K562 (cell line): ENCODE measurements at regions not wholly inside any gene's neighbourhood (a gene's known extent, or its start where the extent isn't known, plus 50 kb on each side); places are given as distances from the start of the nearest gene placed in this dataset.

Experiments used
- FOS ChIP-seq: IDR thresholded peaks from 3 replicates; pipeline ENCODE4 v1.6.1; 2011; ENCODE audit not compliant: insufficient read length; ENCODE audit errors: extremely low read depth
- NCOA6 ChIP-seq: fragments of 450-650 bp; IDR thresholded peaks from 2 replicates; pipeline ENCODE4 v1.6.1; 2017; ENCODE audit warnings: mild to moderate bottlenecking
- POLR2G ChIP-seq: fragments of 200-400 bp; formaldehyde crosslinking; IDR thresholded peaks from 2 replicates; pipeline ENCODE4 v1.6.1; 2017; ENCODE audit warnings: low read depth, mild to moderate bottlenecking, antibody characterized with exemption, low read length, moderate library complexity
- TF ChIP-seq, protein P1 (sequence below), 2 experiments: IDR thresholded peaks; 2 replicates each; pipeline ENCODE4 v1.6.1; 2011; ENCODE audit warnings: borderline replicate concordance in 1 of 2, control low read depth in 1 of 2, low read depth in 1 of 2, low read length in 1 of 2, mild to moderate bottlenecking in 1 of 2, mixed read lengths in 1 of 2, moderate library complexity in 1 of 2; ENCODE audit not compliant: insufficient read depth in 1 of 2, insufficient read length in 1 of 2, poor library complexity in 1 of 2, severe bottlenecking in 1 of 2; ENCODE audit errors: extremely low read depth in 1 of 2
- TF ChIP-seq, protein P2 (sequence below): fragments of 250-450 bp; sonication (Bioruptor Pico); IDR thresholded peaks from 2 replicates; pipeline ENCODE4 v1.4.0; 2020
- TF ChIP-seq, protein P3 (sequence below): fragments of 450-650 bp; IDR thresholded peaks from 2 replicates; pipeline ENCODE4 v1.6.1; 2017; ENCODE audit warnings: antibody characterized with exemption, mild to moderate bottlenecking
- TF ChIP-seq, protein P4 (sequence below), 2 experiments: fragments of 450-650 bp in 1 of 2; sonication (generic) in 1 of 2; formaldehyde crosslinking in 1 of 2; IDR thresholded peaks; 2 replicates each; pipeline versions ENCODE4 v1.7.1 to v1.9.0; 2016 to 2022; ENCODE audit warnings: inconsistent platforms in 1 of 2, mild to moderate bottlenecking in 1 of 2, missing genetic modification reagents in 1 of 2

DNA sequence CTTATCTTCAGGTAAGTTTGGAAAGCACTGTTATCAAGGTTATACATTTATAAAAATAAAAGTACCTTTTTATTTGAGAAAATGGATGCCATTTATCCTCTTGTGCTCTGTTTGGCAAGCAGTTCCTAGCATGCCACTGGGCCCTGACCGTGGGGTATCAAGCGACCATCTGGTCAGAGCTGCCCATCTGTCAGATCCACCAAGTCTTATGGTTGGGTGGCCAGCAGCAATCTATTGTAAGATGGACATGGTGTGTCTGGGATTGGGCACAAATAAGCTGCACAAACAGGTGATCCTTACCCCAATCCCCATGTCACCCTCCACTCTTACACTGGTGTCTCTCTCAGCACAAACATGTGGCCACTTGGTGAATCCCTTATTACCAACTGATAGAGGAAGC is 178.5 kb downstream of the DLEU7 start (continued):
- TF ChIP-seq, protein P1, sequence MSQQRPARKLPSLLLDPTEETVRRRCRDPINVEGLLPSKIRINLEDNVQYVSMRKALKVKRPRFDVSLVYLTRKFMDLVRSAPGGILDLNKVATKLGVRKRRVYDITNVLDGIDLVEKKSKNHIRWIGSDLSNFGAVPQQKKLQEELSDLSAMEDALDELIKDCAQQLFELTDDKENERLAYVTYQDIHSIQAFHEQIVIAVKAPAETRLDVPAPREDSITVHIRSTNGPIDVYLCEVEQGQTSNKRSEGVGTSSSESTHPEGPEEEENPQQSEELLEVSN (IDR thresholded peaks at IDR 0.05; ENCODE audit: borderline replicate concordance in 1 of 2, extremely low read depth in 1 of 2, insufficient read depth in 1 of 2, insufficient read length in 1 of 2, low read depth in 1 of 2, low read length in 1 of 2, poor library complexity in 1 of 2, severe bottlenecking in 1 of 2) = no peak
- no peak for TF ChIP-seq FOS
- TF ChIP-seq, protein P2, sequence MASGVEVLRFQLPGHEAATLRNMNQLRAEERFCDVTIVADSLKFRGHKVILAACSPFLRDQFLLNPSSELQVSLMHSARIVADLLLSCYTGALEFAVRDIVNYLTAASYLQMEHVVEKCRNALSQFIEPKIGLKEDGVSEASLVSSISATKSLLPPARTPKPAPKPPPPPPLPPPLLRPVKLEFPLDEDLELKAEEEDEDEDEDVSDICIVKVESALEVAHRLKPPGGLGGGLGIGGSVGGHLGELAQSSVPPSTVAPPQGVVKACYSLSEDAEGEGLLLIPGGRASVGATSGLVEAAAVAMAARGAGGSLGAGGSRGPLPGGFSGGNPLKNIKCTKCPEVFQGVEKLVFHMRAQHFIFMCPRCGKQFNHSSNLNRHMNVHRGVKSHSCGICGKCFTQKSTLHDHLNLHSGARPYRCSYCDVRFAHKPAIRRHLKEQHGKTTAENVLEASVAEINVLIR (CRISPR knock-in tag) = no peak
- TF ChIP-seq, protein P3, sequence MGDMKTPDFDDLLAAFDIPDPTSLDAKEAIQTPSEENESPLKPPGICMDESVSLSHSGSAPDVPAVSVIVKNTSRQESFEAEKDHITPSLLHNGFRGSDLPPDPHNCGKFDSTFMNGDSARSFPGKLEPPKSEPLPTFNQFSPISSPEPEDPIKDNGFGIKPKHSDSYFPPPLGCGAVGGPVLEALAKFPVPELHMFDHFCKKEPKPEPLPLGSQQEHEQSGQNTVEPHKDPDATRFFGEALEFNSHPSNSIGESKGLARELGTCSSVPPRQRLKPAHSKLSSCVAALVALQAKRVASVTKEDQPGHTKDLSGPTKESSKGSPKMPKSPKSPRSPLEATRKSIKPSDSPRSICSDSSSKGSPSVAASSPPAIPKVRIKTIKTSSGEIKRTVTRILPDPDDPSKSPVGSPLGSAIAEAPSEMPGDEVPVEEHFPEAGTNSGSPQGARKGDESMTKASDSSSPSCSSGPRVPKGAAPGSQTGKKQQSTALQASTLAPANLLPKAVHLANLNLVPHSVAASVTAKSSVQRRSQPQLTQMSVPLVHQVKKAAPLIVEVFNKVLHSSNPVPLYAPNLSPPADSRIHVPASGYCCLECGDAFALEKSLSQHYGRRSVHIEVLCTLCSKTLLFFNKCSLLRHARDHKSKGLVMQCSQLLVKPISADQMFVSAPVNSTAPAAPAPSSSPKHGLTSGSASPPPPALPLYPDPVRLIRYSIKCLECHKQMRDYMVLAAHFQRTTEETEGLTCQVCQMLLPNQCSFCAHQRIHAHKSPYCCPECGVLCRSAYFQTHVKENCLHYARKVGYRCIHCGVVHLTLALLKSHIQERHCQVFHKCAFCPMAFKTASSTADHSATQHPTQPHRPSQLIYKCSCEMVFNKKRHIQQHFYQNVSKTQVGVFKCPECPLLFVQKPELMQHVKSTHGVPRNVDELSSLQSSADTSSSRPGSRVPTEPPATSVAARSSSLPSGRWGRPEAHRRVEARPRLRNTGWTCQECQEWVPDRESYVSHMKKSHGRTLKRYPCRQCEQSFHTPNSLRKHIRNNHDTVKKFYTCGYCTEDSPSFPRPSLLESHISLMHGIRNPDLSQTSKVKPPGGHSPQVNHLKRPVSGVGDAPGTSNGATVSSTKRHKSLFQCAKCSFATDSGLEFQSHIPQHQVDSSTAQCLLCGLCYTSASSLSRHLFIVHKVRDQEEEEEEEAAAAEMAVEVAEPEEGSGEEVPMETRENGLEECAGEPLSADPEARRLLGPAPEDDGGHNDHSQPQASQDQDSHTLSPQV = no peak
- TF ChIP-seq NCOA6 = no peak
- TF ChIP-seq POLR2G = no peak
- TF ChIP-seq, protein P4, sequence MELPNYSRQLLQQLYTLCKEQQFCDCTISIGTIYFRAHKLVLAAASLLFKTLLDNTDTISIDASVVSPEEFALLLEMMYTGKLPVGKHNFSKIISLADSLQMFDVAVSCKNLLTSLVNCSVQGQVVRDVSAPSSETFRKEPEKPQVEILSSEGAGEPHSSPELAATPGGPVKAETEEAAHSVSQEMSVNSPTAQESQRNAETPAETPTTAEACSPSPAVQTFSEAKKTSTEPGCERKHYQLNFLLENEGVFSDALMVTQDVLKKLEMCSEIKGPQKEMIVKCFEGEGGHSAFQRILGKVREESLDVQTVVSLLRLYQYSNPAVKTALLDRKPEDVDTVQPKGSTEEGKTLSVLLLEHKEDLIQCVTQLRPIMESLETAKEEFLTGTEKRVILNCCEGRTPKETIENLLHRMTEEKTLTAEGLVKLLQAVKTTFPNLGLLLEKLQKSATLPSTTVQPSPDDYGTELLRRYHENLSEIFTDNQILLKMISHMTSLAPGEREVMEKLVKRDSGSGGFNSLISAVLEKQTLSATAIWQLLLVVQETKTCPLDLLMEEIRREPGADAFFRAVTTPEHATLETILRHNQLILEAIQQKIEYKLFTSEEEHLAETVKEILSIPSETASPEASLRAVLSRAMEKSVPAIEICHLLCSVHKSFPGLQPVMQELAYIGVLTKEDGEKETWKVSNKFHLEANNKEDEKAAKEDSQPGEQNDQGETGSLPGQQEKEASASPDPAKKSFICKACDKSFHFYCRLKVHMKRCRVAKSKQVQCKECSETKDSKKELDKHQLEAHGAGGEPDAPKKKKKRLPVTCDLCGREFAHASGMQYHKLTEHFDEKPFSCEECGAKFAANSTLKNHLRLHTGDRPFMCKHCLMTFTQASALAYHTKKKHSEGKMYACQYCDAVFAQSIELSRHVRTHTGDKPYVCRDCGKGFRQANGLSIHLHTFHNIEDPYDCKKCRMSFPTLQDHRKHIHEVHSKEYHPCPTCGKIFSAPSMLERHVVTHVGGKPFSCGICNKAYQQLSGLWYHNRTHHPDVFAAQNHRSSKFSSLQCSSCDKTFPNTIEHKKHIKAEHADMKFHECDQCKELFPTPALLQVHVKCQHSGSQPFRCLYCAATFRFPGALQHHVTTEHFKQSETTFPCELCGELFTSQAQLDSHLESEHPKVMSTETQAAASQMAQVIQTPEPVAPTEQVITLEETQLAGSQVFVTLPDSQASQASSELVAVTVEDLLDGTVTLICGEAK (IDR thresholded peaks at IDR 0.05) = no peak
- TF ChIP-seq, protein P4 (CRISPR knock-in tag; IDR thresholded peaks at IDR 0.05) = no peak
